HFFc6 (cell line): ENCODE measurements at regions not wholly inside any gene's neighbourhood (a gene's known extent, or its start where the extent isn't known, plus 50 kb on each side); places are given as distances from the start of the nearest gene placed in this dataset.

Experiments used
- DNase-seq: peaks from one replicate; pipeline ENCODE4 v3.0.0-alpha.2; 2018
- H3K27ac Mint-ChIP-seq: 2 replicates; pipeline ENCODE4 v1.8.0; 2020; ENCODE audit warnings: mild to moderate bottlenecking, mixed read lengths
- H3K27me3 Mint-ChIP-seq: 2 replicates; pipeline ENCODE4 v1.8.0; 2021; ENCODE audit warnings: mild to moderate bottlenecking, moderate library complexity, mixed read lengths; ENCODE audit not compliant: insufficient read depth
- H3K36me3 Mint-ChIP-seq: 2 replicates; pipeline ENCODE4 v1.8.0; 2021; ENCODE audit warnings: low read depth, mixed read lengths
- H3K4me1 Mint-ChIP-seq: 2 replicates; pipeline ENCODE4 v1.8.0; 2020; ENCODE audit warnings: low read depth, mixed read lengths
- H3K4me3 Mint-ChIP-seq: 2 replicates; pipeline ENCODE4 v1.8.0; 2020; ENCODE audit warnings: mild to moderate bottlenecking, moderate library complexity, mixed read lengths
- H3K9me3 Mint-ChIP-seq: 2 replicates; pipeline ENCODE4 v1.8.0; 2020; ENCODE audit warnings: mild to moderate bottlenecking, mixed read lengths
- TF ChIP-seq, protein P1 (sequence below): fragments of 200-600 bp; sonication (generic); IDR thresholded peaks from 2 replicates; pipeline ENCODE4 v1.5.0; 2021; ENCODE audit warnings: antibody characterized with exemption, mild to moderate bottlenecking

DNA sequence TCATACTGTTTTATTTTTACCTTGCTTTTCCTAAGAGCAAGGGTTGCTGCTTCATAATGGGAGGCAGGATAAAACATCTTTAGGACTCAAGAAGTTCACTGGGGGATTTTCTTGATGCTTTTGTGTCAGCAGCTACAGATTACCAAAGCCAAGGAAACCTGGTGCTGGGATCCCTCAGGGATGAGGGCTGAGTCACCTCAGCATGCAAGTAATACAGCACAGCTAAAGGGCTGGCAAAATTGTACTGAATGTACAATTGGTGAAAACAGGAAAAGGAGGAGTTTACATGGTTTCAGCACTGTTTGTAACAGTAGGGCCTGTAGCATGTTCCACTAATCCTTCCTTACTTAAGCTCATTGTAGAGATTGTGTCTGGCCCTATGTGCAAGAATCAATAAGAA is 1056.8 kb downstream of the SORCS1 start:
- DNase-seq, result no peak
- H3K27me3 Mint-ChIP-seq, result no peaks in the 10 kb centered on the region
- H3K4me3 Mint-ChIP-seq, result no peak overlapping the region
- TF ChIP-seq, protein P1, sequence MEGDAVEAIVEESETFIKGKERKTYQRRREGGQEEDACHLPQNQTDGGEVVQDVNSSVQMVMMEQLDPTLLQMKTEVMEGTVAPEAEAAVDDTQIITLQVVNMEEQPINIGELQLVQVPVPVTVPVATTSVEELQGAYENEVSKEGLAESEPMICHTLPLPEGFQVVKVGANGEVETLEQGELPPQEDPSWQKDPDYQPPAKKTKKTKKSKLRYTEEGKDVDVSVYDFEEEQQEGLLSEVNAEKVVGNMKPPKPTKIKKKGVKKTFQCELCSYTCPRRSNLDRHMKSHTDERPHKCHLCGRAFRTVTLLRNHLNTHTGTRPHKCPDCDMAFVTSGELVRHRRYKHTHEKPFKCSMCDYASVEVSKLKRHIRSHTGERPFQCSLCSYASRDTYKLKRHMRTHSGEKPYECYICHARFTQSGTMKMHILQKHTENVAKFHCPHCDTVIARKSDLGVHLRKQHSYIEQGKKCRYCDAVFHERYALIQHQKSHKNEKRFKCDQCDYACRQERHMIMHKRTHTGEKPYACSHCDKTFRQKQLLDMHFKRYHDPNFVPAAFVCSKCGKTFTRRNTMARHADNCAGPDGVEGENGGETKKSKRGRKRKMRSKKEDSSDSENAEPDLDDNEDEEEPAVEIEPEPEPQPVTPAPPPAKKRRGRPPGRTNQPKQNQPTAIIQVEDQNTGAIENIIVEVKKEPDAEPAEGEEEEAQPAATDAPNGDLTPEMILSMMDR, result no peak
- H3K36me3 Mint-ChIP-seq, result no peaks in the 10 kb centered on the region
- no peaks in the 10 kb centered on the region for H3K4me1 Mint-ChIP-seq
- H3K9me3 Mint-ChIP-seq, result peaks cover 31% of the 10 kb centered on the region
- no peak overlapping the region for H3K27ac Mint-ChIP-seq

DNA sequence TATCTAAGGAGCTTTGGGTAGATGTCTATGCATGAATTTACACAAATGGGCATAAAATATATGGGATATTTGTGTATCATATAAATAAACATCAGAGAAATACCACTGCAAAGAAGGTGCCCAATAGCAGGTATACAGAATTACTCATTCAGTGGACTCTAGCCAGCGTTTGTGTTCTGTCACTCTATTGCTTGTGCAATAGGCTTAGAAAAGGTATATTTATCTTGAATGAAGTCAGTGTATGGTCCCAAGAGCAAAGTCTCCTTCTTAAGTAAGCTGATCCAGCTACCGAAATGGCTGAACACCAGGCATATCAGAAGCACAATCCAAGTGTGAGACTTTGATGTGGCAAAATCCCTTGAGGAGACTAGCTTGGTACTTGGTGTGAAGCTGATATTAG is 1058.4 kb downstream of the SORCS1 start:
- H3K4me1 Mint-ChIP-seq, result no peaks in the 10 kb centered on the region
- no peaks in the 10 kb centered on the region for H3K36me3 Mint-ChIP-seq
- no peak overlapping the region for H3K27ac Mint-ChIP-seq
- peaks cover 40% of the 10 kb centered on the region for H3K9me3 Mint-ChIP-seq
- H3K4me3 Mint-ChIP-seq, result no peak overlapping the region
- H3K27me3 Mint-ChIP-seq, result no peaks in the 10 kb centered on the region
- no peak for DNase-seq
- TF ChIP-seq, protein P1, result no peak

DNA sequence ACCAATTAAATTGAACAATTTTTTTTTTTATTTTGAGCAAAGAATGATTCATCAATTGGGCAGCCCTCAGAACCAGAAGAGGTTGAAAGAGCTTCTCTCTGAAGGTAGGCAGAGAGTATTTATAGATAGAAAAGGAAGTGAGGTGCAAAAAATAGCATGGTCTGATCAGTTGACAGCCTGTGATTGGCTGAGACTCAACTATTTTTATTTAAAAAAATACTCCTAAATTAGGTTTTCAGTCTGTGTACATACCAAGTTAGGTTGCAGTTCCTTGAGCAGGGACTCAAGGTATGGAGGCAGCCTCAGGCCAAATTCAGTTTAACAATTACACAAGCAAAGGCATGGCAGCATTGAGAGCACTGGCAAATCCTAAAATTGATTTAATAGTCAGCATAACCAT is 1074.7 kb downstream of the SORCS1 start:
- Mint-ChIP-seq H3K9me3 (peaks cover 13% of the 10 kb centered on the region), H3K4me3 (no peak overlapping the region), H3K36me3 (no peaks in the 10 kb centered on the region), H3K4me1 (no peaks in the 10 kb centered on the region), H3K27ac (no peak overlapping the region), H3K27me3 (no peaks in the 10 kb centered on the region)
- TF ChIP-seq, protein P1, result no peak
- no peak for DNase-seq

DNA sequence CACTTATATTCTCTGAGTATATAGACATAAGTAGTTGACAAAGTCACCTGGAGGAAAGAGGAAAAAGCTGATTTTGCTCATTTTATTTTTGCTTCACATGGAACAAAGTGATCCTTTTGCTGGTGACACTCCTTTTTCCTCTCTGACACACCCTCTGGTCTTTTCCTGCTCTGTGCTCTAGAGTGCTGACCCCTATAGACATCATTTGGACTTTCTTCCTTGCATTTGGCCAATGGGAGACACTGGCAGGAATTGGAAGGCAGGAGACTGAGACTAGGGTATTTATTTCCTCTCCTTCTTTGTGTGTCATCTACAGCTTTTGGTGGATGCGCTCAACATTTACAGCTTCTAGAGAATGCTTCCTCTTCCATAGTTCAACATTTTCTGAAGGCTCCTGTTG is 1078.1 kb downstream of the SORCS1 start:
- Mint-ChIP-seq H3K27me3 (no peaks in the 10 kb centered on the region), H3K27ac (no peak overlapping the region), H3K9me3 (peaks cover 10% of the 10 kb centered on the region), H3K36me3 (no peaks in the 10 kb centered on the region), H3K4me3 (no peak overlapping the region), H3K4me1 (no peaks in the 10 kb centered on the region)
- TF ChIP-seq, protein P1, result no peak
- no peak for DNase-seq

DNA sequence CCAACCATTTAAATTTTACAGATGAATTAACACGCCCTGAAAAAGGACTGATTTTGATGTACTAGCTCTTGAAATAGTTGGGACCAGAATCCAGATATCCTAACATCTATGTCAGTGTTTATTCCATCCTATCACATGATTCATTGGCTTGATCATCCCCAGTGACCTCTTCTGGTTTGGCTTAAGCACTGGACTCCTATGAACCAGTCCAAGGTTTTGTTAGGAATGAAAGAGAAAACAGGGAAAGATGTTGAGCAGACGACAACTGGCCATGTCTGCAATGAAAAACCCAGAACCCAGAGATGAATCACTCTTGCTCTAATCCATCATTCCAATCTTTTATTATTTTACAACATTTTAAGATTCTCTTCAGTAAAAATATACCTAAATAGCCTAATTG is 1080.9 kb downstream of the SORCS1 start:
- Mint-ChIP-seq H3K9me3 (peaks cover 14% of the 10 kb centered on the region), H3K4me1 (no peaks in the 10 kb centered on the region), H3K4me3 (no peak overlapping the region), H3K27me3 (no peaks in the 10 kb centered on the region), H3K36me3 (no peaks in the 10 kb centered on the region), H3K27ac (no peak overlapping the region)
- DNase-seq, result no peak
- TF ChIP-seq, protein P1, result no peak

DNA sequence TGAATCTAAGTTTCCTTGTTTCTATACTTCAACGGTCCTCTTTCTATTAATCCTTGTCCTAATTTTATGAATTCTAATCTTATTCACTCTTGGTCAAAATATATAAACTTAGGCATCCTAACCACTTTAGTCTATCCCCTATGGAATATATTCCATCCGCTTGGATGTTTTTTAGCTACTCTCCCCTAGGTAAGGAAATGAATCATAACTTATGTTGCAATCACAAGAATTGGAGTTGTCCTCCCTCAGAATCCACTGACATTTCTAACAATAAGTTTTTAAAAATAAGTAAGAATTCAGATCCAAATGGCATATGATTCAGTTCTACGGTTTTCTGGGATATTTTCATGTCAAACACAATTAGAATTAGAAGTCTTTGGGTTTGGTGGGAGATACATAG is 1081.6 kb downstream of the SORCS1 start:
- peaks cover 21% of the 10 kb centered on the region for H3K9me3 Mint-ChIP-seq
- no peak overlapping the region for H3K4me3 Mint-ChIP-seq
- H3K36me3 Mint-ChIP-seq, result no peaks in the 10 kb centered on the region
- H3K27me3 Mint-ChIP-seq, result no peaks in the 10 kb centered on the region
- H3K4me1 Mint-ChIP-seq, result no peaks in the 10 kb centered on the region
- TF ChIP-seq, protein P1, result no peak
- no peak for DNase-seq
- no peak overlapping the region for H3K27ac Mint-ChIP-seq
